ENCODE measurements at regions not wholly inside any gene's neighbourhood (a gene's known extent, or its start where the extent isn't known, plus 50 kb on each side); places are given as distances from the start of the nearest gene placed in this dataset.
A peak's percentile ranks its signal among the peaks of the same experiment; 100 is the strongest.

DNA sequence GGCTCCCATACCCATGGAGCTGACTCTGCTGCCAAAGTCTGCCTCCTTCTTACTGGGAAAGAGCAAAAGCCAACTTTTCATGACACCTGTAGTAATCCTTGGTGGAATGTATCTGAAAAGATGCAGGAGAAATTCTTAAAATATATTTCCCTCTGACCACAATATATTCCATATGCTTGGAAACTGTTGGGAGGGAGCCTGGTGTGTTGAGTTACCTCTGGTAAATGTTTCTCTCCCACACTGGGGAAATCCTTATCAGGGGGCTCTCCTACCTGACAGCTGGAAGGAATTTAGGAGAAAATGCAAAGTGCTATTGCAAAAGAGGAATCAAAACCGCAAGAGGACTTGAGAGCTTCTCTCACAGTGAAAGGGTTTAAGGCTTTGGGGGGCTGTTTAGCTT is 139.4 kb downstream of the TBX5 start:
- Histone ChIP-seq H3K9me3 (no peaks in the 10 kb centered on the region), H3K27me3 (no peaks in the 10 kb centered on the region; the same call in 1 of the 2 replicates), H3K36me3 (no peaks in the 10 kb centered on the region), H3K4me3 (no peak overlapping the region)
- no peak for DNase-seq

DNA sequence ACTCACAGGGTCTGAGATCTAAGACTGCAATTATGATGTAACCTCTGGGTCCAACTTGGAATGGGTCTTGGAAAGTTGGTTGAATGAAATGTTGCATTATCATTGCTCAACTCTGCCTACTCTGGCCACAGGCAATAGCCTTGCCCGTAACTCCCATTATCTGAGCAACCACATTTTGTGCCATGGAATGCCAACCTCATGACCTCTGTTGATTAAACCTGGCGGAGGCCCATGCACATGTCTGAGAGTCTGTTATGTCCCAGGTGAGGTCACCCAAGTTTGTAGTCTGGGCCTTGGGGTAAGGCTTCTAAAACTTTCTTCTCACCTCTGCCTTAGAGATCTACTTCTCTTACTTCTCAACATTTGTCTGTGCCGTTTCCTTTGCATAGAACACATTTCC is 140.9 kb downstream of the TBX5 start:
- no peaks in the 10 kb centered on the region for H3K27me3 ChIP-seq
- no peak overlapping the region for H3K4me3 ChIP-seq
- H3K9me3 ChIP-seq = no peaks in the 10 kb centered on the region
- DNase-seq = no peak
- H3K36me3 ChIP-seq = no peaks in the 10 kb centered on the region

DNA sequence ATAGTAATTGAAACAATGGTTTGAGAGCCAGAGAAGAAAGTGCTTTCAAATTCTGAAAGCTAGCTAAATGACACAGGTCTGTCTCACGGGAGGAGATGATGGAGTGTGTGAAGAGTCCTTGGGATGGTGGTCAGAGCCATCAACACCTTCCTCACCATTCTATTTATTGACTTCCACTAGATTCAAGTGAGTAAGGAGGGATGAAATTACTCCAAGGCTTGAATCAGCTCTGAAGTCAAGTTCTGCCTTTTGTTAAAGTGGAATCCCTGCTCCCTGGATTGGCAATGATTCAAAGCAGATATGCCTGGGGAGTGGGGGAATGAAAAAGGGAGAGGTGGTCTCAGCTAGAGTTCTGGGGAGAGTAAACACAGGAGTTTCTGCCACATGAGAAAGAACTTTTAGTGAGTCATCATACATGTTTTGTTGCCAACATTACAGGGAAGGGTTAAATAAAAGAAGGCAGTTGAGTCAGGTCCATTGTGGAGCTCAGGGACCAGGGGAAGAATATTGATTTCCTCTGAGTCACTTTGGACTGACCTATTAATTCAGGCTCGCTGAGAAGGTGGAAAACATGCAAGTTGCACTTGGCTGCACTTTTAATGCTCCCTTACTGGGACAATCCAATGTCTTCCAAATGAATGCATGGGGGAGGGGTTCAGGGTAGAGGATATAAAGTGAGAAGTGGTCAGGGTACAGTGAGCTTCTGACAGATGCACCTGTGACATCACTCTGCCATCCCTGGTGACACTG is 142.7 kb downstream of the TBX5 start:
- no peaks in the 10 kb centered on the region for H3K36me3 ChIP-seq
- no peak overlapping the region for H3K4me3 ChIP-seq

GRCh38 chr12:114257687-114258086 is 148.3 kb downstream of the TBX5 start:
- DNase-seq = no peak

More for the DNA sequence above, 142.7 kb downstream of the TBX5 start:
- Histone ChIP-seq H3K9me3 (no peaks in the 10 kb centered on the region), H3K27me3 (no peaks in the 10 kb centered on the region)
- DNase-seq = no peak

GRCh38 chr12:114254998-114255397 is 150.9 kb downstream of the TBX5 start:
- Histone ChIP-seq H3K27me3 (no peaks in the 10 kb centered on the region), H3K4me3 (no peak overlapping the region), H3K9me3 (no peaks in the 10 kb centered on the region), H3K36me3 (no peaks in the 10 kb centered on the region)
- DNase-seq = no peak

More at GRCh38 chr12:114257687-114258086, 148.3 kb downstream of the TBX5 start:
- no peaks in the 10 kb centered on the region for H3K36me3 ChIP-seq
- H3K27me3 ChIP-seq = no peaks in the 10 kb centered on the region
- H3K9me3 ChIP-seq = no peaks in the 10 kb centered on the region
- H3K4me3 ChIP-seq = no peak overlapping the region

DNA sequence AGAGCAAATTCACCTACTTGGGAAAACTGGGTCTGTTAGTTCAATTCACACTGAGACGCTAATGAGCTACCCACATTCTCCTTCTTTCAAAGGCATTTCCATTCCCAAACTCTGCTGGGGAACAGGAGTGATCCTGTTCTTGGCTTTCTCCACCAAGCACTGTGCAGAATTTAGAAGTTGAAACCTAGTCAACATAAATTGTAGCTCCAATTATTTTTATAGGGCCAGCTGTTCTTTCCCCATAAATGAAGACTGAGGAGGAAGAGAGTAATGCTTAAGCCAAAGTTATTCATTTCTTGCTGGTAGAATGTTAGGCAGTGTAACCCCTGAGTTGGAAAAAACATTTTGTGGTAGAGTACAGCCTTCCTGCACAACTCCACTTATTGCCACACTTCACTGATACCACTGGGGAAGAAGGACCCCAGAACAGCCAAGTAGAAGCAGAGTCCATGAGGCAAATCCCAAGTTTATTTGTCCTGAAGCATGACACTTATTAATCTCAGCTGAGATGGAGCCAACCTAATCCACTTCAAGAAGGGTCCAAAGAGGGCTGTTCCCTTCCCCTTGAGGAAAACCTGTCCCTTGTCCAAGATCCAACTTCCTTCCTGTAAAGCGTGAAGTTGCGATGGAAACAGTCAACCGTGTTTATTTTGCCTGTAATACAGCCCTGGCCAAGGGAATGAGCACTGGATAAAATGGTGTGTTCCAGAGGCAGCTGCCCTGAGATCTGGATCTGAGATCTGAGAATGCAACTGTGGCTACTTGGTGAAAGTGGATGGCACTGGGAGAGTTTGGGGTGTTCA is 151.8 kb downstream of the TBX5 start:
- Histone ChIP-seq H3K9me3 (no peaks in the 10 kb centered on the region), H3K4me3 (no peak overlapping the region), H3K27me3 (no peaks in the 10 kb centered on the region), H3K36me3 (no peaks in the 10 kb centered on the region)
- no peak for DNase-seq

DNA sequence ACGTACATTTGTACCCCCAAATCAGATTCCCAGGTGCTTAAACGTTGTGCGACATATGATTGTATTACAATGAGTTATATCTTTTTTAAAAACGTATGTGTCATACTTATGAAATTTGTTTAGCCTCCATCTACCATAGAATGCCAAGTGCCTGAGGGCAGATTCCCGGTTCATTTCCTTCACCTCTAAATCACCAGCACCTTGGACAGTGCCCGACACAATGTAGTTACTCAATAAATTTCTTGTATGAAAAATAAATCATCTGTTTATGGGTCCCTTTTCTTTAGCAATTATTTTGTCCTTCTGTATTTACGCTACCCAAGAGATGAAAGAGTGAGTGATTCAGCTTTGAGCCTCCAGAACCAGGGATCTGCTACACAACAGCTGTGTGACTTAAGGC is 157.4 kb downstream of the TBX5 start:
- Histone ChIP-seq H3K4me3 (no peak overlapping the region), H3K27me3 (no peaks in the 10 kb centered on the region), H3K36me3 (no peaks in the 10 kb centered on the region), H3K9me3 (no peaks in the 10 kb centered on the region)
- DNase-seq = peak; percentile 6

DNA sequence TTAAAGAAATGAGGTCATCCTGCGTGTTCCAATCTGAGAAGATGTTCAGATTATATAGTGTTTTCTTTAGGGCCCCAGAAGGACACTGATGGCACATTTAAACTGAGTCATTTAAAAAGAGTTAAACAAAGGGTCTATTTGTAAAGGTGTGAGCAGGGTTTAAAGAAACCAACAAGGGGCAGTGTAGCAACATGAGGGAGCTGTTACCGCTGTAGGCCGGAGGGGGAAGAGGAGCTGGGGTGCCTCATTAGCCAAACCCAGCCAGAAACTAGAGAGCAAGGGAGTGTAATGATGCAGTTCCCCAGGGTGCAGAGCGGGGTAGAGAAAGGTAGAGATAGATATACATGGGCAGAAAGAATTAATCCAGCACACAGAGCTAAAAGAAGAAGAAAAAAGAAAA is 160.4 kb downstream of the TBX5 start:
- Histone ChIP-seq H3K4me3 (no peak overlapping the region), H3K36me3 (no peaks in the 10 kb centered on the region), H3K27me3 (no peaks in the 10 kb centered on the region), H3K9me3 (no peaks in the 10 kb centered on the region)
- no peak for DNase-seq

DNA sequence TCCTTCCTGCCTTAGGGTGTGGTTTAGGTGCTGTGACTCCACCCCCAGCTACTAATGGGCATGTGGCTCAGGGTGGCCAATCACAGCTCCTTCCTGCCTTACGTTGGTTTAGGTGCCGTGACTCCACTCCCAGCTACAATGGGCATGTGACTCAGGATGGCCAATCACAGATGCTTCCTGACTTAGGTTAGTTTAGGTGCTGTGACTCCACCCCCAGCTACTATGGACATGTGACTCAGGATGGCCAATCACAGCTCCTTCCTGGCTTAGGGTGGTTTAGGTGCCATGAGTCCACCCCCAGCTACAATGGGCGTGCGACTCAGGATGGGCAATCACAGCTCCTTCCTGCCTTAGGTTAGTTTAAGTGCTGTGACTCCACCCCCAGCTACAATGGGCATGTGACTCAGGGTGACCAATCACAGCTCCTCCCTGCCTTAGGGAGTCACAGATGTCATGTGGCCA is 163.9 kb downstream of the TBX5 start:
- Histone ChIP-seq H3K27me3 (peaks cover 2% of the 10 kb centered on the region; the same call in 1 of the 2 replicates), H3K36me3 (no peaks in the 10 kb centered on the region), H3K4me3 (no peak overlapping the region), H3K9me3 (no peaks in the 10 kb centered on the region)
- peak; percentile 21 for DNase-seq

GRCh38 chr12:114240288-114240687 is 165.7 kb downstream of the TBX5 start:
- Histone ChIP-seq H3K4me3 (no peak overlapping the region), H3K36me3 (no peaks in the 10 kb centered on the region)
- DNase-seq = no peak

DNA sequence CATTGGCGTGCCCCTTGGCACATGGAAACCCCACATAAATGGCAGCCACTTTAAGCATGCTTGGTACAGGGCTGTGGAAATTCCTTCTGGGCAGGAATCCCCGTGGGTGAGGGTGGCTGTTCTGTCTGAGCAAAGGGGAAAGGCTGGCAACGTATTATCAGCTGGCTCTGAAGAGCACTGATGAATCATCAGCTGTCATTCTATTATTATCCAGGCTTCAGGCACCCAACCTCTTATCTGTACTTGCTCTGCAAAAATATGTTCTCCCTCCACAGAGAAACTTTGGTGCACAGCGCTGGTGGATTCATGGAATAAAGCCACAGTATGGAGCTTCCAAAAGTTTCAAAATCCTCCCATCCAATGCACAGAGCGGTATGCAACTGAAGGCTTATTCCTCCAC is 167.1 kb downstream of the TBX5 start:
- peak; percentile 42 for DNase-seq
- Histone ChIP-seq H3K36me3 (no peaks in the 10 kb centered on the region), H3K9me3 (no peaks in the 10 kb centered on the region), H3K4me3 (no peak overlapping the region), H3K27me3 (peaks cover 2% of the 10 kb centered on the region; the same call in 1 of the 2 replicates)

More at GRCh38 chr12:114240288-114240687, 165.7 kb downstream of the TBX5 start:
- Histone ChIP-seq H3K27me3 (peaks cover 2% of the 10 kb centered on the region; the same call in 1 of the 2 replicates), H3K9me3 (no peaks in the 10 kb centered on the region)

DNA sequence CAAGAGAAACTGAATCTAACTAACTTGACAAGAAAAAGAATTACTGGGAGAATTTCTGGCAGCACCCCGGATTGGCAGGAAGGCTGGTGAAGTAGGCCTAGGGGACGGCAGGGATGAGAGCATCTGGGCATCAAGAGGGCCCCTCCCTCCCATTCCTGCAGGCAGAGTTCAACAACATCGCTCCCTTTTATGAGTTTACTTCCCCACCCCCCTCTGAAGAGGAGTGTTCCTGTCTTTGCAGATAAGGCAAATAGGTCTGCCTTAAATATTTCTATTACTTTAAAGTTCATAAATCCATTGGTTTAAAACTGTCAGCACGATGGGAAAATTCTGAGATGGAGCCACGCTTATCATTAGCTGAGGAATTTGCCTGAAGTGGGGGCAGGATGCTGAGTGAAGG is 168.7 kb downstream of the TBX5 start:
- no peak for DNase-seq
- Histone ChIP-seq H3K36me3 (no peaks in the 10 kb centered on the region), H3K27me3 (peaks cover 2% of the 10 kb centered on the region; the same call in 1 of the 2 replicates), H3K4me3 (no peak overlapping the region), H3K9me3 (no peaks in the 10 kb centered on the region)

DNA sequence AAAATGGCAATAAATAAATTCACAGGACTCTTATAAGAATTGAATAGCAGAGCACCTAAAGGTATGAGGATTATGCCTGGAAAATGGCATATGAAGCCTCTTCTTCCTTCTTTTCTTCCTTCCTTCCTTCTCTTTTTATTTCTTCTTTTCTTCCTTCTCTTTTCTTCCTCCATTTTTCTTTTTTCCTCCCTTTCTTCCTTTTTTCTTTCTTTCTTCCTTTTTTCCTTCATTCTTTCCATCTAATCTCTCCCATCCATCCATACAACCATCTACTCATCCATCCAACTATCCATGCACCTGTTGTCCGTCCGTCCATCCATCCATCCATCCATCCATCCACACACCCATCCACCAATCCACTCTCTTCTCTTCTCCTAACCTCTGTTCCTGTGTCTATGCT is 173.8 kb downstream of the TBX5 start:
- Histone ChIP-seq H3K4me3 (no peak overlapping the region), H3K9me3 (no peaks in the 10 kb centered on the region), H3K27me3 (no peaks in the 10 kb centered on the region), H3K36me3 (no peaks in the 10 kb centered on the region)
- no peak for DNase-seq

GRCh38 chr12:114229150-114229549 is 176.8 kb downstream of the TBX5 start:
- Histone ChIP-seq H3K27me3 (0 out of 2 replicates have a peak, but pooled peaks cover 2% of the 10 kb centered on the region), H3K9me3 (no peaks in the 10 kb centered on the region), H3K36me3 (no peaks in the 10 kb centered on the region), H3K4me3 (no peak overlapping the region)
- no peak for DNase-seq

- no peak for DNase-seq
- Histone ChIP-seq H3K4me3 (no peak overlapping the region), H3K9me3 (no peaks in the 10 kb centered on the region), H3K27me3 (0 out of 2 replicates have a peak, but pooled peaks cover 2% of the 10 kb centered on the region), H3K36me3 (no peaks in the 10 kb centered on the region)
Measured at GRCh38 chr12:114226241-114226928, 179.6 kb downstream of the TBX5 start.

DNA sequence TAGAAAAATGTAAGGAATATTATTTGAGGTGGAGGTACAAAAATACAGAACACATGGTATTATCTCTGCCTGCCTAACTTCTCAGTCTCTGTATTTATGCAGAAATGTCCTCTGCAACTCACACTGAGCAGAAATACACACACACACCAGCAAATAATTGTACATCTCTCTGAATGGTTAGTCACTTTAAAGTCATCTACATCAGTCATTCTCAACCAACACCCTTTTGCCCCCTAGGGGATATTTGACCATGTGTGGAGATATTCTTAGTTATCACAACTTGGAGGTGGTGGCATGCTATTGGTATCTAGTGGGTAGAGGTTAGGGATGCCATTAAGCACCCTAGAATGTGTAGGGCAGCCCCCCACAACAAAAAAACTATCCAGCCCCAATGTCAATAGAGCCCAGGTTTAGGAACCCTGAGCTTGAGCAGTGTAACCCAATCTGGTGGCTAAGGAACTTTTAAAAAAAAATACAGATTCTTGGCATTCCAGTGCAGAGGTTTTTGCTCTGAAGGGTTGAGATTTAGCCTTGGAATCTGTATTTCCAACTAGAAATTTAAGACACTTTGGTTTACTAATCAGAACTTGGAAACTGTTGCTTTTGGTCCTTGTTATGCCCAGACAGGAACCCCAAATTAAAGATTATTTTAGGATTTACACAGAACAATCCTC is 183.8 kb downstream of the TBX5 start:
- H3K36me3 ChIP-seq = no peaks in the 10 kb centered on the region
- H3K4me3 ChIP-seq = no peak overlapping the region
- no peaks in the 10 kb centered on the region for H3K9me3 ChIP-seq
- H3K27me3 ChIP-seq = 0 out of 2 replicates have a peak, but pooled peaks cover 2% of the 10 kb centered on the region
- no peak for DNase-seq
